PFSK-1 (cell line): ENCODE measurements at regions not wholly inside any gene's neighbourhood (a gene's known extent, or its start where the extent isn't known, plus 50 kb on each side); places are given as distances from the start of the nearest gene placed in this dataset.

Experiments
- POLR2AphosphoS5 ChIP-seq: IDR thresholded peaks from 2 replicates; pipeline ENCODE4 v1.6.1; 2012; ENCODE audit warnings: low read depth, mild to moderate bottlenecking, control low read depth, low read length, moderate library complexity
- REST ChIP-seq, 2 experiments: IDR thresholded peaks; 2 replicates each; pipeline versions ENCODE4 v1.6.1 to v1.8.0; 2011 to 2012; ENCODE audit warnings: low read depth in 2 of 2, low read length in 2 of 2, control low read depth in 1 of 2, inconsistent platforms in 1 of 2, mild to moderate bottlenecking in 1 of 2, moderate library complexity in 1 of 2; ENCODE audit not compliant: insufficient read depth in 1 of 2
- SIN3A ChIP-seq: IDR thresholded peaks from 2 replicates; pipeline ENCODE4 v1.6.1; 2012; ENCODE audit warnings: mild to moderate bottlenecking, low read length, moderate library complexity, borderline replicate concordance; ENCODE audit not compliant: insufficient read depth
- TAF1 ChIP-seq: IDR thresholded peaks from 2 replicates; pipeline ENCODE4 v1.6.1; 2012; ENCODE audit warnings: low read length, control low read depth, borderline replicate concordance; ENCODE audit not compliant: insufficient read depth

GRCh38 chr7:131950758-131951157 lies 394.3 kb upstream of the PODXL start:
- TF ChIP-seq POLR2AphosphoS5 (no peak), REST (IDR thresholded peaks at IDR 0.05; ENCODE audit: insufficient read depth in 1 of 2, low read depth in 2 of 2, low read length in 2 of 2) (no peak), TAF1 (no peak), SIN3A (no peak)
